PFSK-1 (cell line): ENCODE measurements at regions not wholly inside any gene's neighbourhood (a gene's known extent, or its start where the extent isn't known, plus 50 kb on each side); places are given as distances from the start of the nearest gene placed in this dataset.

Source experiments
- FOXP2 ChIP-seq: optimal IDR thresholded peaks from 2 replicates; pipeline ENCODE3; 2011; ENCODE audit warnings: borderline replicate concordance, control low read depth, inconsistent platforms; ENCODE audit not compliant: insufficient read depth; ENCODE audit errors: extremely low read length, extremely low read depth
- POLR2AphosphoS5 ChIP-seq: IDR thresholded peaks from 2 replicates; pipeline ENCODE4 v1.6.1; 2012; ENCODE audit warnings: low read depth, mild to moderate bottlenecking, control low read depth, low read length, moderate library complexity
- SIN3A ChIP-seq: IDR thresholded peaks from 2 replicates; pipeline ENCODE4 v1.6.1; 2012; ENCODE audit warnings: mild to moderate bottlenecking, low read length, moderate library complexity, borderline replicate concordance; ENCODE audit not compliant: insufficient read depth
- TAF1 ChIP-seq: IDR thresholded peaks from 2 replicates; pipeline ENCODE4 v1.6.1; 2012; ENCODE audit warnings: low read length, control low read depth, borderline replicate concordance; ENCODE audit not compliant: insufficient read depth
- TF ChIP-seq, protein P1 (sequence below), 2 experiments: IDR thresholded peaks; 2 replicates each; pipeline versions ENCODE4 v1.6.1 to v1.8.0; 2011 to 2012; ENCODE audit warnings: low read depth in 2 of 2, low read length in 2 of 2, control low read depth in 1 of 2, inconsistent platforms in 1 of 2, mild to moderate bottlenecking in 1 of 2, moderate library complexity in 1 of 2; ENCODE audit not compliant: insufficient read depth in 1 of 2

DNA sequence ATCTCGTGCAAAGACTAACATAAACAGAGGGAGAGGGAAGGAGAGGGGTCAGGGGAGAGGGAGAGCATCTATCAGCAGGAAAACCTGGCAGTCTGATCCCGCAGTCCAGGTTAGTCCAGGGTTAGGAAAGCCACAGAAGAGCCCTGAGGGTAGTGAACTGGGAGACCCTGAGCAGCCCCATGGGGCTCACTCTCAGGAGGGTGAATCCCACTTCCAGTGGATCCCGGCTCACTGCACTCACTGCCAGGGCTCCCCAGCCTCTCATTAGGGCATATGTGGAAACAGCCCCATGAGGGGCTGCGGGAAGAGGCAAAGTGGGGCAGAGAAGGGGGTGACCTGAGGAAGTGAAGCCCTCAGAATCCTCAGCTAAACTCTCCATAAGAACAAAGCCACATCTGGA, 329.9 kb downstream of the UBE3D start:
- TF ChIP-seq POLR2AphosphoS5 (no peak), SIN3A (no peak), TAF1 (no peak), FOXP2 (no peak)
- TF ChIP-seq, protein P1, sequence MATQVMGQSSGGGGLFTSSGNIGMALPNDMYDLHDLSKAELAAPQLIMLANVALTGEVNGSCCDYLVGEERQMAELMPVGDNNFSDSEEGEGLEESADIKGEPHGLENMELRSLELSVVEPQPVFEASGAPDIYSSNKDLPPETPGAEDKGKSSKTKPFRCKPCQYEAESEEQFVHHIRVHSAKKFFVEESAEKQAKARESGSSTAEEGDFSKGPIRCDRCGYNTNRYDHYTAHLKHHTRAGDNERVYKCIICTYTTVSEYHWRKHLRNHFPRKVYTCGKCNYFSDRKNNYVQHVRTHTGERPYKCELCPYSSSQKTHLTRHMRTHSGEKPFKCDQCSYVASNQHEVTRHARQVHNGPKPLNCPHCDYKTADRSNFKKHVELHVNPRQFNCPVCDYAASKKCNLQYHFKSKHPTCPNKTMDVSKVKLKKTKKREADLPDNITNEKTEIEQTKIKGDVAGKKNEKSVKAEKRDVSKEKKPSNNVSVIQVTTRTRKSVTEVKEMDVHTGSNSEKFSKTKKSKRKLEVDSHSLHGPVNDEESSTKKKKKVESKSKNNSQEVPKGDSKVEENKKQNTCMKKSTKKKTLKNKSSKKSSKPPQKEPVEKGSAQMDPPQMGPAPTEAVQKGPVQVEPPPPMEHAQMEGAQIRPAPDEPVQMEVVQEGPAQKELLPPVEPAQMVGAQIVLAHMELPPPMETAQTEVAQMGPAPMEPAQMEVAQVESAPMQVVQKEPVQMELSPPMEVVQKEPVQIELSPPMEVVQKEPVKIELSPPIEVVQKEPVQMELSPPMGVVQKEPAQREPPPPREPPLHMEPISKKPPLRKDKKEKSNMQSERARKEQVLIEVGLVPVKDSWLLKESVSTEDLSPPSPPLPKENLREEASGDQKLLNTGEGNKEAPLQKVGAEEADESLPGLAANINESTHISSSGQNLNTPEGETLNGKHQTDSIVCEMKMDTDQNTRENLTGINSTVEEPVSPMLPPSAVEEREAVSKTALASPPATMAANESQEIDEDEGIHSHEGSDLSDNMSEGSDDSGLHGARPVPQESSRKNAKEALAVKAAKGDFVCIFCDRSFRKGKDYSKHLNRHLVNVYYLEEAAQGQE (IDR thresholded peaks at IDR 0.05; ENCODE audit: insufficient read depth in 1 of 2, low read depth in 2 of 2, low read length in 2 of 2) = no peak
